GM21825 (cell line): ENCODE measurements at regions not wholly inside any gene's neighbourhood (a gene's known extent, or its start where the extent isn't known, plus 50 kb on each side); places are given as distances from the start of the nearest gene placed in this dataset.
"Not testable (repeated sequence)": the region's sequence is repeated elsewhere in the genome, so short reads cannot be mapped to it uniquely, and the experiment has no call there.

ENCODE experiments used
- ATAC-seq: cut with Tn5 transposase; IDR thresholded peaks from one replicate; pipeline ENCODE4 v1.9.1; 2021; ENCODE audit warnings: mild to moderate bottlenecking, moderate library complexity; ENCODE audit not compliant: unreplicated experiment

- no peak for ATAC-seq
Observed at GRCh38 chr16:16930309-16931000, 540.3 kb downstream of the XYLT1 start.

- no peak for ATAC-seq
Observed at GRCh38 chr16:16933861-16934260, 536.9 kb downstream of the XYLT1 start.

GRCh38 chr16:16934660-16935059, 536.1 kb downstream of the XYLT1 start:
- no peak for ATAC-seq

GRCh38 chr16:16935909-16936308, 534.9 kb downstream of the XYLT1 start:
- ATAC-seq = not testable (repeated sequence)

- no peak for ATAC-seq
Observed at GRCh38 chr16:16937576-16937975, 533.2 kb downstream of the XYLT1 start.

GRCh38 chr16:16938009-16938408, 532.8 kb downstream of the XYLT1 start:
- ATAC-seq = no peak

- ATAC-seq = no peak
Observed at GRCh38 chr16:16938980-16939379, 531.8 kb downstream of the XYLT1 start.

- ATAC-seq = no peak
Observed at GRCh38 chr16:16940351-16940750, 530.4 kb downstream of the XYLT1 start.

- ATAC-seq = not testable (repeated sequence)
Observed at GRCh38 chr16:16942849-16943248, 527.9 kb downstream of the XYLT1 start.

- no peak for ATAC-seq
Observed at GRCh38 chr16:16945207-16945606, 525.6 kb downstream of the XYLT1 start.

- no peak for ATAC-seq
Observed at GRCh38 chr16:16956376-16956775, 514.4 kb downstream of the XYLT1 start.

GRCh38 chr16:16960785-16961184, 510.0 kb downstream of the XYLT1 start:
- no peak for ATAC-seq

GRCh38 chr16:16966439-16966838, 504.3 kb downstream of the XYLT1 start:
- ATAC-seq = no peak

GRCh38 chr16:16971042-16971441, 499.7 kb downstream of the XYLT1 start:
- ATAC-seq = no peak

- no peak for ATAC-seq
Observed at GRCh38 chr16:16972831-16973230, 497.9 kb downstream of the XYLT1 start.

GRCh38 chr16:16973707-16974591, 496.8 kb downstream of the XYLT1 start:
- ATAC-seq = no peak

GRCh38 chr16:16982614-16983013, 488.1 kb downstream of the XYLT1 start:
- no peak for ATAC-seq

GRCh38 chr16:16983582-16983981, 487.2 kb downstream of the XYLT1 start:
- ATAC-seq = no peak

- not testable (repeated sequence) for ATAC-seq
Observed at GRCh38 chr16:16984091-16984490, 486.7 kb downstream of the XYLT1 start.

- ATAC-seq = no peak
Observed at GRCh38 chr16:16985707-16986106, 485.1 kb downstream of the XYLT1 start.

GRCh38 chr16:16988963-16989362, 481.8 kb downstream of the XYLT1 start:
- ATAC-seq = no peak

- ATAC-seq = no peak
Observed at GRCh38 chr16:16989368-16989767, 481.4 kb downstream of the XYLT1 start.
